GM21825 (cell line): ENCODE measurements at regions not wholly inside any gene's neighbourhood (a gene's known extent, or its start where the extent isn't known, plus 50 kb on each side); places are given as distances from the start of the nearest gene placed in this dataset.

ENCODE experiments used
- ATAC-seq: cut with Tn5 transposase; IDR thresholded peaks from one replicate; pipeline ENCODE4 v1.9.1; 2021; ENCODE audit warnings: mild to moderate bottlenecking, moderate library complexity; ENCODE audit not compliant: unreplicated experiment

DNA sequence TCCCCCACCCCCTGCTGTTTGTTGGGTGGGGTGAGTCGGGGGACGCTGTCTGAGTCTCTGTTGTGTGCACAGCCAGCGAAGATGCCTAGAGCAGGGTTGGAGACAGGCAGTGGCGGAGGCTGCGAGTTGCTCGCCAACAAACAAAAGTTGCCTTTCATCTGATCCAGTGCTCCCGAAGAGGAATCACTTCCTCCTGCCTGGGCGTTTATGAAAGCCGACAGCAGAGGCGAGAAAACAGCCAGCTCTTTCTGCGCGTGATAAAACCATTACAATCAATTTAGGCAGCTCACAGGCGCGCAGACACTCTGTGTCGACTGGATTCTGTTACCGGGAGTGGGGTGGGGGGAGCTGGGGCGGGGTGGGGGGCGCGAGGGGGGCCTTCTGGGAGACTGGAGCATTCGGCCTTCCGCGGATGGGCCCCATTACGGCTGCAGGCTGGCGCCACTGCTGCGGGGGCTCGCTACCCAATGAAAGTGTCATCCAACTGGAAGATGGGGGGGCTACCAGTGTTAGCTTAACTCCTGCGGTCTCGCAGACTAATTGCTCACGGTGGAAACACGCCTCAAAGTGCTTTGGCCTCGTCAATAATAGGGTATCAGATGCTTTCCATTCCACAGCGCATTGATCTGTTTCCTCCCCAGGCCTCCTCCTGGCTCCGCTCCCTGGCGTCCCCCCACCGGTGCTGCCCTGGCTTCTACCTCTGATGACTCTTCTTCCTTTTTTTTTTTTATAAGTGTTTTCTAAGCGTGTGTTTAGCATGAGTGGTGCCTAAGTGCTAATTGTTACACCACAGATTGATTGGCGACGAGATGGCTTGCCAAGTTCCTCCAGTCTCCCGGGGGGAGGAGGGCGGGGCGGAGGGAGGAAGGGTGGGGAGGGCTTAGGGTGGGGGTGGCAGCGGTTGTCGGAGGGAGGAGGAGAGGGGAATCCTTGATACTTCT, 678.4 kb downstream of the MED13L start:
- no peak for ATAC-seq

GRCh38 chr12:115597157-115597712, 680.3 kb downstream of the MED13L start:
- ATAC-seq, result no peak

- no peak for ATAC-seq
These were observed 689.4 kb downstream of the MED13L start for GRCh38 chr12:115588131-115588530.

DNA sequence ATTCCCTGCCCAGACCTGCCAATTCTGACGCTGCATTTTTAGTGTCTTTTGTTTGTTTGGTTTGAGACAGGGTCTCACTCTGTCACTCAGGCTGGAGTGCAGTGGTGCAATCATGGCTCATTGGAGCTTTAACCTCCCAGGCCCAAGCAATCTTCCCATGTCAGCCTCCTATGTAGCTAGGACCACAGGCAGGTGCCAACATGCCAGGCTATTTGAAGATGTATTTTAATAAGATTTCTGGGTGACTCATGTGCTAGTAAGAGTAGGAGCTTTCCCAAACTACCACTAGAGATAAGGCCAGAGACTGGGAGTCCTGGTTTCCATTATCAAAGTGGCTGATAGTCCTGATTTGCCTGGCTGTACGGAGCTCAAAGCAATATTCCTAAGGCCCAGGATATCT, 693.3 kb downstream of the MED13L start:
- no peak for ATAC-seq

DNA sequence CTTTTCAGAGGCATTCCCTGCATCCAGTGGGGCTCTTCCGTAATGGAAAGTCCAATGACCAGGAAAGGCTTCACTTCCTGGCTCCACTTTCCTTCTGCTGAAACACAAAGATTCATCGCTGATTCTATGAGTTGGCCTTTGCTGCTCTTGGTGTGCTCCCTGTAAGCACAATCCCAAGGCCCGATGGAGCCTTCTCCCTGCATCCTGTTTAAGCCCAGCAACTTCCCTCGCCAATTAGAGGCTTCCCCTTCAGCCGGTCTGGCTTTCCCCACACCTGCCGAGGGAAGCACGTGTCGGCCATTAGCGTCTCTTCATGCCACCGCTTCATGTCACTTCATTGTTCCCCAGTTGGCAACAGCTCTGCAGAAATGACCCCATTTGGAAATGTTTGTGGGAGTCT, 693.9 kb downstream of the MED13L start:
- ATAC-seq, result no peak

DNA sequence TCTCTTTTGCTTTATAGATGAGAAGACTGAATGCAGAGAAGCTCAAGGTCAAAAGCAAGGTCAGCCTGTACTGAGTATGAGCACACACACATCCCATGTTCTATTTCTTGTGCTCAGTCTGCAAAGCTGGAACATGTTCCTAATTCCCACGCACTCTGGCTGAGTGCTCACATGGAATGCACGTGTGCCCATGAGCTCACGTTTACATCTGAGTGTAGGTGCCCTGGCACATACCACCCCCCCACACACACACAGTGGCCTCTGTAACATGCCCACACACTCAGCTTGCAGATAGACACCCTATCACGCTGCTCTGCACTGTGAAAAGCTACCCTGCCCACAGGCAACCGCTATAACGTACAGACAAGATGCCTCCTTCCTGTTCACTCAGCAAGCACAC, 700.1 kb downstream of the MED13L start:
- ATAC-seq, result no peak

DNA sequence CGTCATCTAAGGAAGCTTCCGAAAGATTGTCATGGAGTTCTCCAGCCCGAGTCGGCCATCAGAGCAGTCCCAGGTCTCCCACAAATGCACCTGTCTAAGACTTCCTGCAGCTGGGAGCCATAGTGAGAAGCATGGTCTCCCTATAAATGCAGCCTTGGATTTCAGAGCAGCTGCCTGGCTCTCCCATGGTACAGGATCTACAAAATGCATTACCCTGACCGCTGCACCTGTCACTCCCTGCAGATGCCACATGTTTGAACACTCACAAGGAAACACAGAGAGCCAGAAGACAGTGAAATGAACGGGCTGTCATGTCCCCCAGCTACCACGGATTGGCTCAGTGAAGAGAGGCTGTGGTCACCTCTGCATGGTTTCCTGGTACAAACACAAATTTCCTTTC, 702.7 kb downstream of the MED13L start:
- no peak for ATAC-seq

GRCh38 chr12:115572440-115572839, 705.1 kb downstream of the MED13L start:
- no peak for ATAC-seq

GRCh38 chr12:115571446-115571845, 706.0 kb downstream of the MED13L start:
- ATAC-seq, result no peak

DNA sequence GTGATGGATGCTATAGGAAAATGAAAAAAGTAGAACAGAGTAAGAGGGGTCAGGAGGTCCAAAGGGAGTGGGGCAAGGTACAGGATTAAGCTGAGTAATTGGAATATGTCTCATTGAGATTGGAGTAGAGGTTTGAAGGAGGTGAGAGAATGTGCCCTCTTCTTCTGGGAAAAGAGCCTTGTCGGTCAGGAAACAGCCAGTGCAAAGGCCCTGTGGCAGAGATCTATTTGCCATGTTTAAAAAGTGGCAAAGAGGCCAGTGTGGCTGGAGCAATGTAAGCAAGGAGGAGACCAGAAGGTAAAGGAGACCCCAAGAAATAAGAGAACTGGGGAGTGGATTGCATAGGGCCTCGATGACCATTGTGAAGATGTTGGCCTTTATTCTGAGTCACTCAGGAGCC, 706.5 kb downstream of the MED13L start:
- no peak for ATAC-seq

DNA sequence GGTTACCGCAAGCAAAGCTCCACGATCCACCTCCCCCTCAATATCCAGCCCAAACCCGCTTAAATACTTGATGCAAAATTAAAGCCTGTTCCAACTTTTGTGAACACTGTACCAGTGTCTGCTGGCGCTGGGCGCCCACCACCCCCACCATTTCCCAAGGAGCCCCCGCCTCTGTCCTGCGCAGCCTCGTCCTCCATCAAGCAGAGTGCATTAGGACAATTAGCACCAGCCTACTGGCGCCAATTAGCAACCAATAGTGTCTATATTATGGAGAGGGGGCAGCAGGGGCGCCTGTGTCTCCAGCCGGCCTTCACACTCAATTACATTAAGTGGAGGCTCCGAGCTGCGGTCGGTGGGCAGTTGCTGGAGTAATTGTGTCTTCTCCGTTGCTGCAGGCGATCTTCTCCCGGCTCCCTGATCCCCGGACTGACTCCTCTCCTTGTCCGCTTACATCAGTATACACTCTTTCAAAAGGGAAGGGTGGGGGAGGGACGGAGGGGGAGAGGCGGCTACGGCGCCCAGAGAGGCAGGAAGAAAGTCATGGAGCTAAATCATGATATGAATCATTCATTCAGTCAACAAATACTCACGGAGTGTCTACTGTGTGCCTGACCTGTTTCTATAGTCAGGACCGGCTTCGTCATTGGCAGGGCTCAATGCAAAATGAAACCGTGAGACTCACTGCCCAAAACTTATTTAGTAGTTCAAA, 707.3 kb downstream of the MED13L start:
- ATAC-seq, result no peak

DNA sequence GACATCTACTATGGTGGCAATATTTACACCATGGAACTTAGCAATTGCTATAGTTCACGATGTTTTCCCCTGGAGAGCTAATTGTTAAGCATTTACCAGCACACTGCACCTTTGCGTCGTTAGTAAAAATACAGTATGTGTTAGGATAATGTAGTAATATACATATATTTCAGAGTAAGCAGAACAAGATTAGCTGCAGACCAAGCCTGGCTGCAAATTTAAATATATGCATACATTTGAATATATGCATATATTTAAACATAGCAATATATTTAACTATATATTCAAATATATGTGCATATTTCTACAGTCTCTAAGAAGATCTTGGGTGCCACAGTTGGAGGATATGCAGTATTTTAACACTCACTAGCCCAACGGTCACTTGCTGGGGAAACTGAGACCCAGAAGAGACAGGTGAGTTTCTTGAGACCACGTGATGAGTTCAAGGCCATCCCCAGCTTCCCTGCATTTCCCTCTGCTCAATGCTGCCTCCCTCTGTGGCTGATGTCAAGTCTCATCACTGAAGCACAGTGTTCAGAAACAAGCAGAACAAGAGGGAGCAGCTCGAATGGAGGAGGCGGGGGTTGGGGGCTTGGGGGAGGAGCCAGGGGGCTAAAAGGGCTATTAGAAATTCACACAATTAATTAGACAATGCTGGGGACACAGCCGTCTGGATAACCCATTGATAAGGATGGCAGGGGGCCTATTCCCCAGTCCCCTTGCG, 708.0 kb downstream of the MED13L start:
- ATAC-seq, result no peak

GRCh38 chr12:115558281-115558680, 719.2 kb downstream of the MED13L start:
- no peak for ATAC-seq

DNA sequence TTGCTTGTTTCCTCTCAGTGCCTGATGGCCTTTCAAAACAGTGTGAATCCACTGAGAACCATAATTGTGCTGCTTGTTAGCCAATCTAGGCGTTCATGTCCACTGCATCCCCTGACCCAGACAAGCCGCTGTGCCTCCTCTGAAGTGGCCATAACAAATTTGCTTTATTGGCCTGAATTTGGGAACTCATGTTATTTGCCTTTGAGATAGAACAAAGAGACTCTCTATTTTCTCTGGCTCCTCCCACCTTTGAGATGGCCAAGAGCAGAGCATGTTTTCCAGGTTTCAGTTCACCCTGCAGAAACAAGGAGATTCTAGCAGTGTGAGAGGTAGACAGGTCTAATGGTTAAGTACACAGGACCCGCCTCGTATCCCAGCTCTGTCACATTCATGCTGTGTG, 723.9 kb downstream of the MED13L start:
- no peak for ATAC-seq

DNA sequence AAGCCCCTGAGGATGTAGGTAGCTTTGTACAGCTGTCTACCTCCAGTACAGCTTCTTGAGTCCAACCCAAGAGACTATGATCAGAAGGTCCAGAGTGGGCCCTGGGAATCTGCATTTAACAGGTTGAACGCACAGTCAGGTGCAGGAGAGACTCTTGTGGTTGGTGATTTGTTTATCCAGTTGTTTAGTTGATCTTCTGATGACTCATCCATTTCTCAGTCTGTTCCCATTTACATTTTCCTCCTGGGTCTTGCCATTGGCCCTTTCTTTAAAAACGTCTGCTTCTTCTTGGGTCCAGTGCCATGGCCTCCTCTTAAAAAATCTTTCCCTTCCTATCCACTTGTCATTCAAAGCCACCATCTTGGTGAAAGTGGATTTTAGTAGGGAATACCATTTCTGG, 734.2 kb downstream of the MED13L start:
- no peak for ATAC-seq

DNA sequence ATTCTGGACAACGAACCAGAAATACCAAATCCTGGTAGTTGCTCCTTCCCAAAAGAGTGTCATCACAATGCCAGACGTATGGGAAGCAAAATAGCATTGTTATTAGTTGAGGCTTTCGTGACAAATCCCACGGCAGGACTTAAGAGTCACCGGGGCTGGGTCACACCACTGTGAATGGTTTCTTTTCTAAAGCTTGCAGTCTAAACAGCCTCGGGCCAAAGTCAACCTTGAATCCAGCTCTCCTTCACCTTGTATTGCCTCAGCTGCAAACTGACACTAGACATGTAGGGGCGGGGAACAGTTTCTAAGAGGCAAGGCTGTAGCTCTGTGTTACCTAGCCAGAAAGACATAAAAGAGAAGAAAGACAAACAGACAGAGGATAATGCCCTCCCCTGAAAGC, 734.8 kb downstream of the MED13L start:
- no peak for ATAC-seq

DNA sequence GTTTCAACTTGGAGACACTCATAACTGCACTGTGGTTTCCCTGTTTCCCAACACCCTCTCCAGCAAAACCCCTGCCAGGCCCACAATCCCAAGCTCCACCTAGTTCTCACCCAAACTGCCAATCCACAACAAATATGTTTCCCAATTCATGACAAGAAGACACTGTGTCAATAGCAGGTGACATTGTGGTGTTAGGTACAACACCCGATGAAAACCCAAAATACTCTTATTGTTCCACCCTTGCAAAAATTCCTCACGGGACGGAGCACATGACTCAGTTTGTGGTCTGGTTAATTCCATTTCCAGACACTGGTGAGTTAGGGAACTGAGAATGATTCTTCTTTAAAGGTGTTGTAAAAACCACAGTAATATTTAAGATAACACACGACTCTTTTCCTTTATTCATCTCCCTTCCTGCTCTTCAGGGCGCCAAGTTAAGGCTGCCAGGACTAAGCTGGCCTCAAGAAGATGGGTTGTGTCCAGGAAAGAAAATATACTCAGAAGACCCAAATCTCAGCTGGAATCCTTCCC, 735.5 kb downstream of the MED13L start:
- no peak for ATAC-seq

GRCh38 chr12:115528466-115528865, 749.0 kb downstream of the MED13L start:
- no peak for ATAC-seq

GRCh38 chr12:115521771-115522409, 755.6 kb downstream of the MED13L start:
- no peak for ATAC-seq

DNA sequence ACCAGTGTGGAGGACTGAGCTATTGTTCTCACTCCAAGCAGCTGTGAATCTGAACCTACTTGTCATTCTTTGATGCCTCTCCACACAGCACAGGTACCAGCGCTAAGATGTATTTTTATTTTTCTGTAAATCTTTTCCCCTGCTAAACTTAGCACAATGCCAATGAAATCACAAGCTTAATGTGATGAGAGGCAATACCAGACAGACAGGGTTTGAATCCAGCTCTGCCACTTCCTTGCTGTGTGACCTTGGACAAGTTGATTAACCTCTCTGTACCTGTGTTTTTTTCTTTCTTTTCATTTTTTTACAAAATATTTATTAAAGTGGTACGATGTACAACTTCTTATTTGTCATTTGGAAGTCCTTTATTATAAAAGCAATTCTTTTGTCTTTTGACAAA, 757.6 kb downstream of the MED13L start:
- ATAC-seq, result no peak

DNA sequence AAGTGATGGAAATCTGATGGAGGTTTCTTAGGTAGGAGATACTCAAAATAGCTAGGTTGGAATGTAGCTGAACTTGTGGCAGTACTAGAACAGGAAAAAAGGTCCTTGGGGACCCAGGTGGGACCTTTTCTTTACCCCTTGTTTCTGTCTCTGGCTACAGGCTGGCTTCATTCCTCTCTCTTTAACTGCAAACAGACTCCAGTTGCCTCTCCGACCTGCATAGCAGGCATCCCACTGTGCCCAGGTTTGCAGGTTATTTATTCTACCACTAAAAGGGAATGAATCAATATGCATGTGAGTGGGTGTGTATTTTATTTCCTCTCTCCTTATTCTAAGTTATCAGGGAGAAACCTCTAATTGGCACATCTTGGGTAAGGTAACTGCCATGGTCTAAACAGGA, 758.1 kb downstream of the MED13L start:
- no peak for ATAC-seq
